NT2/D1 (cell line): ENCODE measurements at regions not wholly inside any gene's neighbourhood (a gene's known extent, or its start where the extent isn't known, plus 50 kb on each side); places are given as distances from the start of the nearest gene placed in this dataset.

ENCODE experiments used
- SUZ12 ChIP-seq: IDR thresholded peaks from 2 replicates; pipeline ENCODE4 v1.6.1; 2011; ENCODE audit not compliant: insufficient read length, insufficient read depth; ENCODE audit errors: extremely low read depth
- ZNF274 ChIP-seq: IDR thresholded peaks from 2 replicates; pipeline ENCODE4 v1.6.1; 2011; ENCODE audit warnings: mild to moderate bottlenecking, low read depth, low read length

DNA sequence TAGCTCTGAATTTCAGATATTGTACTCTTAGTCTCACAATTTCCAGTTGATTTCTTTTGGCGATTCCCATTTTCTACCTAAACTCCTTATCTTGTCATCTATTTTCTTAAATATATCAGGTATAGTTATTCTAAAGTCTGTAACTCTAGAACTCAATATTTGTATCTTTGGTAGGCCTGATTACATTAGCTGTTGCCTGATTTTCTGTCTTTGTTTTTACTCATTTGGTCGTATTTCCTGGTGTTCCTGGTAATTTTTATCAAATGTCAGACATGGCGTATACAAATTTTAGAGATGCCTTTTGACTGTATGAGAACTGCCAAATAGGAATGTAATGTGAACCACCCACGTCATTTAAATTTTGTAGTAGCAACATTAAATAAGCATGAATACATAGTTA is 266.7 kb downstream of the ZNF536 start:
- TF ChIP-seq SUZ12 (no peak), ZNF274 (no peak)
